Sigmoid colon (tissue), 3 donors: ENCODE measurements at regions not wholly inside any gene's neighbourhood (a gene's known extent, or its start where the extent isn't known, plus 50 kb on each side); places are given as distances from the start of the nearest gene placed in this dataset.

ENCODE experiments used
- CTCF ChIP-seq, 4 experiments: fragments of 450-650 bp in 3 of 4; fragments of 200-600 bp in 1 of 4; IDR thresholded peaks; one replicate each; pipeline ENCODE4 v1.5.1; 2016 to 2019; ENCODE audit warnings: antibody characterized with exemption in 4 of 4, mild to moderate bottlenecking in 3 of 4, moderate library complexity in 2 of 4
- POLR2A ChIP-seq, 2 donors: fragments of 450-650 bp; IDR thresholded peaks; one replicate each; pipeline ENCODE4 v1.6.1; 2016; ENCODE audit warnings: antibody characterized with exemption in 2 of 2, mild to moderate bottlenecking in 2 of 2, moderate library complexity in 2 of 2

GRCh38 chr9:94029932-94030317 lies 54.3 kb upstream of the PTPDC1 start:
- TF ChIP-seq POLR2A (IDR thresholded peaks at IDR 0.05), result no peak
- TF ChIP-seq CTCF (IDR thresholded peaks at IDR 0.05), result no peak
